CD14-positive monocyte (primary cell): ENCODE measurements at regions not wholly inside any gene's neighbourhood (a gene's known extent, or its start where the extent isn't known, plus 50 kb on each side); places are given as distances from the start of the nearest gene placed in this dataset.

Source experiments
- DNase-seq, 3 donors: peaks; one replicate each; pipeline ENCODE4 v3.0.0-alpha.2; 2011 to 2022
- H2AFZ ChIP-seq: 2 replicates; pipeline ENCODE4 v1.6.0; 2012; ENCODE audit warnings: mild to moderate bottlenecking, low read depth, low read length, inconsistent platforms; ENCODE audit not compliant: insufficient read depth, poor library complexity, severe bottlenecking
- H3K27ac ChIP-seq, 2 donors: 1 replicate in 1 of 2; 2 replicates in 1 of 2; pipeline ENCODE4 v1.5.1; 2012 to 2013; ENCODE audit warnings: low read length in 2 of 2, control low read depth in 1 of 2, inconsistent platforms in 1 of 2, low read depth in 1 of 2, mild to moderate bottlenecking in 1 of 2
- H3K27me3 ChIP-seq, 2 donors: one replicate each; pipeline versions ENCODE4 v1.6.0 to v1.6.1; 2011 to 2013; ENCODE audit warnings: low read length in 2 of 2; ENCODE audit not compliant: control insufficient read depth in 2 of 2, insufficient read depth in 2 of 2
- H3K36me3 ChIP-seq, 2 donors: replicated peaks in 1 of 2; 1 replicate in 1 of 2; 2 replicates in 1 of 2; pipeline versions ENCODE4 v1.5.1 to v1.6.1; 2012 to 2013; ENCODE audit warnings: low read length in 2 of 2, control low read depth in 1 of 2, inconsistent platforms in 1 of 2, mild to moderate bottlenecking in 1 of 2; ENCODE audit not compliant: insufficient read depth in 2 of 2, control insufficient read depth in 1 of 2
- H3K4me1 ChIP-seq, 2 donors: 1 replicate in 1 of 2; 2 replicates in 1 of 2; pipeline versions ENCODE4 v1.5.1 to v1.6.1; 2012 to 2013; ENCODE audit warnings: low read length in 2 of 2, control low read depth in 1 of 2, inconsistent platforms in 1 of 2, mild to moderate bottlenecking in 1 of 2, moderate library complexity in 1 of 2; ENCODE audit not compliant: insufficient read depth in 2 of 2, control insufficient read depth in 1 of 2
- H3K4me2 ChIP-seq: replicated peaks from 2 replicates; pipeline ENCODE3; 2012; ENCODE audit warnings: low read length, moderate library complexity, mild to moderate bottlenecking; ENCODE audit not compliant: poor library complexity, severe bottlenecking; ENCODE audit errors: extremely low read depth
- H3K4me3 ChIP-seq, 3 experiments: fragments of 200-600 bp in 1 of 3; sonication (generic) in 1 of 3; replicated peaks in 1 of 3; 1 replicate in 2 of 3; 2 replicates in 1 of 3; pipeline ENCODE4 v1.5.1; 2011 to 2013; ENCODE audit warnings: low read length in 3 of 3, mild to moderate bottlenecking in 3 of 3, control low read depth in 2 of 3, low read depth in 2 of 3, inconsistent platforms in 1 of 3, moderate library complexity in 1 of 3
- H3K79me2 ChIP-seq: 2 replicates; pipeline ENCODE4 v1.6.0; 2012; ENCODE audit warnings: mild to moderate bottlenecking, control low read depth, inconsistent platforms, low read length, moderate library complexity; ENCODE audit not compliant: insufficient read depth
- H3K9ac ChIP-seq: 2 replicates; pipeline ENCODE4 v1.6.0; 2017; ENCODE audit warnings: low read length, mild to moderate bottlenecking; ENCODE audit not compliant: insufficient read depth, poor library complexity, severe bottlenecking
- H3K9me3 ChIP-seq, 2 donors: replicated peaks in 1 of 2; 1 replicate in 1 of 2; 2 replicates in 1 of 2; pipeline versions ENCODE4 v1.5.1 to v1.6.1; 2012 to 2013; ENCODE audit warnings: low read length in 2 of 2, control low read depth in 1 of 2; ENCODE audit not compliant: control insufficient read depth in 1 of 2, insufficient read depth in 1 of 2
- H4K20me1 ChIP-seq: 2 replicates; pipeline ENCODE4 v1.6.0; 2012; ENCODE audit warnings: mild to moderate bottlenecking, low read length, control low read depth, moderate library complexity; ENCODE audit not compliant: insufficient read depth
- H3K27ac Mint-ChIP-seq, 7 donors: one replicate each; pipeline ENCODE4 v1.8.0; 2020; ENCODE audit warnings: mild to moderate bottlenecking in 7 of 7, mixed read lengths in 7 of 7, moderate library complexity in 6 of 7, inconsistent platforms in 2 of 7
- H3K27me3 Mint-ChIP-seq, 3 donors: one replicate each; pipeline ENCODE4 v1.8.0; 2021 to 2022; ENCODE audit warnings: low read depth in 3 of 3, mild to moderate bottlenecking in 3 of 3, mixed read lengths in 3 of 3, moderate library complexity in 3 of 3, inconsistent platforms in 1 of 3
- H3K36me3 Mint-ChIP-seq, 2 donors: one replicate each; pipeline ENCODE4 v1.8.0; 2020; ENCODE audit warnings: mixed read lengths in 2 of 2, inconsistent platforms in 1 of 2, mild to moderate bottlenecking in 1 of 2
- H3K4me1 Mint-ChIP-seq: one replicate; pipeline ENCODE4 v1.8.0; 2020; ENCODE audit warnings: mild to moderate bottlenecking, mixed read lengths
- H3K4me3 Mint-ChIP-seq, 2 donors: one replicate each; pipeline ENCODE4 v1.8.0; 2020; ENCODE audit warnings: mild to moderate bottlenecking in 2 of 2, mixed read lengths in 2 of 2, moderate library complexity in 1 of 2
- H3K9me3 Mint-ChIP-seq, 7 donors: one replicate each; pipeline ENCODE4 v1.8.0; 2020 to 2022; ENCODE audit warnings: mixed read lengths in 7 of 7, mild to moderate bottlenecking in 6 of 7, moderate library complexity in 6 of 7, inconsistent platforms in 2 of 7
- CTCF ChIP-seq: fragments of 200-600 bp; IDR thresholded peaks from one replicate; pipeline ENCODE4 v1.8.0; 2022; ENCODE audit warnings: antibody characterized with exemption, mild to moderate bottlenecking
- WGBS: methylation state at CpG from one replicate; pipeline ENCODE4 v1.1.5; 2013; ENCODE audit warnings: missing lambda C conversion rate; ENCODE audit not compliant: insufficient coverage; 5-methylcytosine and 5-hydroxymethylcytosine counted together
- intact Hi-C, 2 donors: fragments of 100-400 bp; cut with micrococcal nuclease; formaldehyde crosslinking; loops; one replicate each; pipeline versions ENCODE4 v1.15.0 to v1.15.1; 2023

- no peak overlapping the region for H3K27ac Mint-ChIP-seq
- H3K4me2 ChIP-seq: no peak overlapping the region
- H3K27me3 ChIP-seq: no peaks in the 10 kb centered on the region
- WGBS: 0% methylated on average over 4 of the region's 9 CpGs
- peaks cover 0 to 3% (median 0%) of the 10 kb centered on the region in 7 donors for H3K9me3 Mint-ChIP-seq
- H2AFZ ChIP-seq: no peak overlapping the region
- no peak overlapping the region for H3K27ac ChIP-seq
- intact Hi-C loops: no loop called here
- H4K20me1 ChIP-seq: no peaks in the 10 kb centered on the region
- H3K36me3 Mint-ChIP-seq: peaks cover 0 to 5% of the 10 kb centered on the region in 2 donors
- H3K9me3 ChIP-seq: no peaks in the 10 kb centered on the region
- no peak overlapping the region for H3K9ac ChIP-seq
- H3K79me2 ChIP-seq: no peaks in the 10 kb centered on the region
- H3K36me3 ChIP-seq: no peaks in the 10 kb centered on the region
- no peak overlapping the region for H3K4me3 ChIP-seq
- H3K4me1 Mint-ChIP-seq: peaks cover 40% of the 10 kb centered on the region
- no peak for TF ChIP-seq CTCF
- DNase-seq: no peak
- H3K27me3 Mint-ChIP-seq: peaks cover 9 to 20% (median 19%) of the 10 kb centered on the region in 3 donors
- no peak overlapping the region for H3K4me3 Mint-ChIP-seq
- H3K4me1 ChIP-seq: peaks cover 41 to 42% of the 10 kb centered on the region in 2 donors
Observed at GRCh38 chr15:70443486-70444273, 319.7 kb downstream of the UACA start.

GRCh38 chr15:70442616-70443321, 320.6 kb downstream of the UACA start:
- Histone ChIP-seq H3K4me3 (no peak overlapping the region), H3K27me3 (no peaks in the 10 kb centered on the region), H3K79me2 (no peaks in the 10 kb centered on the region), H3K36me3 (no peaks in the 10 kb centered on the region), H3K4me2 (no peak overlapping the region), H3K9me3 (no peaks in the 10 kb centered on the region), H3K9ac (no peak overlapping the region), H3K27ac (no peak overlapping the region), H3K4me1 (peaks cover 32 to 33% of the 10 kb centered on the region in 2 donors), H2AFZ (no peak overlapping the region), H4K20me1 (no peaks in the 10 kb centered on the region)
- no peak overlapping the region for H3K27ac Mint-ChIP-seq
- no peak for TF ChIP-seq CTCF
- H3K36me3 Mint-ChIP-seq: peaks cover 0 to 3% of the 10 kb centered on the region in 2 donors
- intact Hi-C loops: no loop called here
- no peaks in the 10 kb centered on the region for H3K9me3 Mint-ChIP-seq
- H3K4me1 Mint-ChIP-seq: peaks cover 31% of the 10 kb centered on the region
- H3K4me3 Mint-ChIP-seq: no peak overlapping the region
- peaks cover 5 to 14% (median 11%) of the 10 kb centered on the region in 3 donors for H3K27me3 Mint-ChIP-seq
- WGBS: 95% methylated on average over 7 of the region's 13 CpGs
- DNase-seq: no peak
